ENCODE measurements at regions not wholly inside any gene's neighbourhood (a gene's known extent, or its start where the extent isn't known, plus 50 kb on each side); places are given as distances from the start of the nearest gene placed in this dataset.
"Not testable (repeated sequence)": the region's sequence is repeated elsewhere in the genome, so short reads cannot be mapped to it uniquely, and the experiment has no call there.

DNA sequence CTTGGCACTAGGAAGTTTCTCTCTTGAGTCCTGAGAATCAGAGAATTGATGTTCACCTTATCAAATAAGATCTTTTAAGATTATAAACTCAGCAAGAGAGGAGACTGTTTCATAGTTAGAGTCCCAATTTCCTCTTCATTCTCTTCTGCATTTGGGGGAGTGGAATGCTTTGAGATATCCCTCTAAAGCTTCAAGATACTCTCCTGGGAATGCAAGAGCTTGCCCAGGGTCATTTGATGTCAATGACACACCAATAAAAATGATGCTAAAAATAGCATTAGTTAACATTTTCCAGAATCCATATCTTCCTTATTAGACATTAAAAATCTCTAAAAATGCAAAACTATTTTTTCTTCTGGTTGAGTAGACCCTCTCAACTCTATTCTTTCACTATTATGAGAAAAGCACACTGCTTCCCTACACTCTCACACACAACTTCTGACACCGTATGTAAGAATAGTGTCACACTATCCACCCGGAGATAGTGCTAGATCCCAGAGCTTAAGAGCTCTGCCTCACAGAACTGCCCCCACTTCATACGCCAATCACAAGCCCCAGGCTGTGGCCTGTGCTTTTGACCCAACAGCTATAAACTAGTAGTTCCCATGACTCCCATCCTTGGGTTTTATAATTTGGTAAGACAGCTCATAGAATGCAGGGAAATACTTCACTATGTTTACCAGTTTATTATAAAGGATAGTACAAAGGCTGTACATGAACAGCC, 399.9 kb upstream of the RUNX1 start:
- TF ChIP-seq, protein P1, sequence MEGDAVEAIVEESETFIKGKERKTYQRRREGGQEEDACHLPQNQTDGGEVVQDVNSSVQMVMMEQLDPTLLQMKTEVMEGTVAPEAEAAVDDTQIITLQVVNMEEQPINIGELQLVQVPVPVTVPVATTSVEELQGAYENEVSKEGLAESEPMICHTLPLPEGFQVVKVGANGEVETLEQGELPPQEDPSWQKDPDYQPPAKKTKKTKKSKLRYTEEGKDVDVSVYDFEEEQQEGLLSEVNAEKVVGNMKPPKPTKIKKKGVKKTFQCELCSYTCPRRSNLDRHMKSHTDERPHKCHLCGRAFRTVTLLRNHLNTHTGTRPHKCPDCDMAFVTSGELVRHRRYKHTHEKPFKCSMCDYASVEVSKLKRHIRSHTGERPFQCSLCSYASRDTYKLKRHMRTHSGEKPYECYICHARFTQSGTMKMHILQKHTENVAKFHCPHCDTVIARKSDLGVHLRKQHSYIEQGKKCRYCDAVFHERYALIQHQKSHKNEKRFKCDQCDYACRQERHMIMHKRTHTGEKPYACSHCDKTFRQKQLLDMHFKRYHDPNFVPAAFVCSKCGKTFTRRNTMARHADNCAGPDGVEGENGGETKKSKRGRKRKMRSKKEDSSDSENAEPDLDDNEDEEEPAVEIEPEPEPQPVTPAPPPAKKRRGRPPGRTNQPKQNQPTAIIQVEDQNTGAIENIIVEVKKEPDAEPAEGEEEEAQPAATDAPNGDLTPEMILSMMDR (IDR thresholded peaks at IDR 0.05; ENCODE audit: low read depth, low read length): no peak
- no peak for TF ChIP-seq MYC (IDR thresholded peaks at IDR 0.05; ENCODE audit: low read depth, low read length)
- no peak for TF ChIP-seq POLR2A (IDR thresholded peaks at IDR 0.05; ENCODE audit: extremely low read depth, insufficient read length)
- TF ChIP-seq, protein P2, sequence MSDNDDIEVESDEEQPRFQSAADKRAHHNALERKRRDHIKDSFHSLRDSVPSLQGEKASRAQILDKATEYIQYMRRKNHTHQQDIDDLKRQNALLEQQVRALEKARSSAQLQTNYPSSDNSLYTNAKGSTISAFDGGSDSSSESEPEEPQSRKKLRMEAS (IDR thresholded peaks at IDR 0.05; ENCODE audit: low read depth, low read length): no peak
- no peak for DNase-seq (ENCODE audit: low read depth)
- no peak overlapping the region for H3K4me3 ChIP-seq (ENCODE audit: low read depth, low read length)

DNA sequence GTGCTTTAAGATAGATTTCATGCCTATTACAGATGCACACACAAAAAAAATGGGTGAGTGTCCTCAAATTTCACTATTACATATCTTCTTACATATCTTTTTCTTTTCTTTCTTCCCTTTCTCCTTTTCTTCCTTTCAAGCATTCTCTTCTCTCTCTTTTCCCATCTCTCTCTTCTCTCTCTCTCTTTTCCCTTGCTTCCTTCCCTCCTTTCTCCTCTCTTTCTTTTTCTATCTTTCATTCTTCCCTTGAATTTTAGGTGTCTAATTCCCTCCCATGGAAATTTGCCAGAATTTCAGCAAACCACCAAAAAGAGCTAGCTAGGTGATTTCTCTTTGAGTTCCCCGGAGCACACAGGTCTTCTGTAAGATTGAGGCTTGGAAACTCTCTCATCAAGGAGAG, 395.3 kb upstream of the RUNX1 start:
- TF ChIP-seq MYC (IDR thresholded peaks at IDR 0.05; ENCODE audit: low read depth, low read length) (no peak), POLR2A (IDR thresholded peaks at IDR 0.05; ENCODE audit: extremely low read depth, insufficient read length) (no peak)
- TF ChIP-seq, protein P2 (IDR thresholded peaks at IDR 0.05; ENCODE audit: low read depth, low read length): no peak
- TF ChIP-seq, protein P1 (IDR thresholded peaks at IDR 0.05; ENCODE audit: low read depth, low read length): no peak
- H3K4me3 ChIP-seq (ENCODE audit: low read depth, low read length): no peak overlapping the region
- no peak for DNase-seq (ENCODE audit: low read depth)

DNA sequence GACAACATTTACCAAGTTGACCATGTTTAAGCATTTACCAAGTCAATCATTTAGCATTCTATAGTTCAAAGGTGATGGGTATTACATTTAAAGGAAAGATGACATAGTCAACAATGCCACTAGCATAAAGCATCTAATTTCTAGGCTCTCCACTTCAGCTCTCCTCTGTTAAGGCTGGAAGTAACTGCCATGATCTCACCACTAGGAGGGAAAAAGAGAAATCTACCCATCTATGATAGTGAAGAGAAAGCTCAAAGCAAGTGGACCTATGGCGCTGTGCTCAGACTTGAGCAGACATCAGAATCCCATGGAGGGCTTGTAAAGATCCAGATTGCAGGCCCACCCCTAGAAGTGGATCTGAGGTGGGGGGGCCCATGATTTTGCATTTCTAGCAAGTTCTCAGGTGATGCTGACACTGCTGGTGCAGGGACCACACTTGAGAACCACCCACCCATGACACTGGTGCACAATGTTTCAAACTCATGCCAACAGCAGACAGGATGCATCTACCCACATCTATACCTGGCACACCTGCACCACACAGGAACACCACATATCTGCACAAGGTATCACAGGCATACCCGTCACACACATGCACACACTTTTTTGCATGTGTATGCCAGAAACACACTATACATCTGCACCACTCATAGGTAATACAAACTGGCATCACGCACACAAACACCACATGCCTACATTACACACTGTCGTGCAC, 392.9 kb upstream of the RUNX1 start:
- no peak for DNase-seq (ENCODE audit: low read depth)
- no peak overlapping the region for H3K4me3 ChIP-seq (ENCODE audit: low read depth, low read length)
- TF ChIP-seq, protein P2 (IDR thresholded peaks at IDR 0.05; ENCODE audit: low read depth, low read length): no peak
- TF ChIP-seq POLR2A (IDR thresholded peaks at IDR 0.05; ENCODE audit: extremely low read depth, insufficient read length) (no peak), MYC (IDR thresholded peaks at IDR 0.05; ENCODE audit: low read depth, low read length) (no peak)
- TF ChIP-seq, protein P1 (IDR thresholded peaks at IDR 0.05; ENCODE audit: low read depth, low read length): no peak

DNA sequence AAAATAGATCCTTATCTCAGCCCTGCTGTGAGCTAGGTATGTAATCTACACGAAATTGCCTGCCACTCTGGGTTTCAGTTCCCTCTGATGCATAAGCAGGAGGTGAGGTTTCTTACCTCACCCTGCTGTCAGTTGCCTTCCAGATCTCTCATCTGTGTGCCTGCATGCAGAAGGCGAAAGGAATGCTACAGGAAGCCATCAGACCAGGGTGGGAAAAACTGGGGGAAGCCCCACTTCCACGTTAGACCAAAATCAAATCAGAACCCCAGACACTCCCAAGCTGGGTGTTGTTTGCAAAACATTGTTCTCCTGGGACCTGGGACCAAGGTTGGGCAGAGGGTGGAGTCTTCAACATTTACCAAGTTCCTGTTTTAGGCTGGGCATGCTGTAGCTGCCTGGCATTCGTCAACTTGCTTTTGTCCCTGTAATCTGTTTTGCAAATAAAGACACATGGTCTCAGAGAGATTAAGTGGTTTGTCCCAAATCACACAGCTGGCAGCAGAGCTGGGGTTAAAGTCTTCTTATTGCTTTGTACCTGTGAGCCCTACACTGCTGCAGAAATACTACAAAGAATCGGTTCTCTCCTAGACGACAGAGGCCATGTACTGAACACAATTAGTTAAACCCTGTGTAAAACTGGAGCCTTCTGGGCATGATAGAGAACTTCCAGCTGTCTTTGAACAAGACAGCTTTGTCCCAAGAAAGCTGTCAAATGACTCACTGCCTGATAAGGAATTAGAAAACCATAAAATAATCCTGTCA, 389.7 kb upstream of the RUNX1 start:
- TF ChIP-seq POLR2A (IDR thresholded peaks at IDR 0.05; ENCODE audit: extremely low read depth, insufficient read length) (no peak), MYC (IDR thresholded peaks at IDR 0.05; ENCODE audit: low read depth, low read length) (no peak)
- TF ChIP-seq, protein P2 (IDR thresholded peaks at IDR 0.05; ENCODE audit: low read depth, low read length): no peak
- TF ChIP-seq, protein P1 (IDR thresholded peaks at IDR 0.05; ENCODE audit: low read depth, low read length): no peak
- peak; percentile 68 for DNase-seq (ENCODE audit: low read depth)

DNA sequence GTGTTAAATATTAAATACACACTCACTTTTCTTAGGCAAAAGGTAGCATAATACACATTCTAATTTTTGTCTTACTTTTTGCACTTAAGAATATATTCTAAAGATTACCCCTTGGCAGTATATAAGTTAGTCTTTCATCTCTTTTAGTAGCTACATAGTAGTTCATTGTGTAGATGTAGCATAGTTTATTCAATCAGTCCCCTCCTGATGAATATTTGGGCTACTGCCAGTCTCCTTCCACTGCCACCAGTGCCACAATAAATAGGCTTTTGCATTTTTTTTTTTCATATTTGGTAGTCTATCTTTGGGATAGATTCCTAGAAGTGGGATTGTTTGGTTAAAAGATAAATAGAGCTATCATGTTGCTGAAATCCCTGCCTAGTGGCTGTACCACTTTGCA, 388.8 kb upstream of the RUNX1 start:
- TF ChIP-seq MYC (IDR thresholded peaks at IDR 0.05; ENCODE audit: low read depth, low read length): no peak
- DNase-seq (ENCODE audit: low read depth): no peak
- H3K4me3 ChIP-seq (ENCODE audit: low read depth, low read length): no peak overlapping the region

More for the DNA sequence above, 389.7 kb upstream of the RUNX1 start:
- no peak overlapping the region for H3K4me3 ChIP-seq (ENCODE audit: low read depth, low read length)

DNA sequence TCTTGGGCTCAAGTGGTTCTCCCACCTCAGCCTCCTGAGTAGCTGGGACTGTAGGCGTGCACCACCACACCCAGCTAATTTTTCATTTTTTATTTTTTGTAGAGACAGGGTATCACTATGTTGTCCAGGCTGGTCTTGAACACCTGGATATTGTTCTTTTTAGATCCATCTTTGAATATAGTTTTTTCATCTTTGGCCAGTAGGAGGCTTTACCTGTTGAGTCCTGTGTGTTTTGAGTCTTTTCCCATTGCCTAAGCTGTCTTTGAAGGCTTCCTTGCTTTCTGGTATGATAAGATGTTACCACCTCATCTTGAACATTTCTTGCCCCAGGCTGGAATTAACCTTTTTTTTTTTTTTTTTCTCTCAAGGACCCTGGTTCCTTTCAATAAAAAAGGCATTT, 387.8 kb upstream of the RUNX1 start:
- no peak overlapping the region for H3K4me3 ChIP-seq (ENCODE audit: low read depth, low read length)
- TF ChIP-seq MYC (IDR thresholded peaks at IDR 0.05; ENCODE audit: low read depth, low read length): no peak
- TF ChIP-seq, protein P2 (IDR thresholded peaks at IDR 0.05; ENCODE audit: low read depth, low read length): no peak
- TF ChIP-seq, protein P1 (IDR thresholded peaks at IDR 0.05; ENCODE audit: low read depth, low read length): no peak
- TF ChIP-seq POLR2A (IDR thresholded peaks at IDR 0.05; ENCODE audit: extremely low read depth, insufficient read length): no peak
- no peak for DNase-seq (ENCODE audit: low read depth)

DNA sequence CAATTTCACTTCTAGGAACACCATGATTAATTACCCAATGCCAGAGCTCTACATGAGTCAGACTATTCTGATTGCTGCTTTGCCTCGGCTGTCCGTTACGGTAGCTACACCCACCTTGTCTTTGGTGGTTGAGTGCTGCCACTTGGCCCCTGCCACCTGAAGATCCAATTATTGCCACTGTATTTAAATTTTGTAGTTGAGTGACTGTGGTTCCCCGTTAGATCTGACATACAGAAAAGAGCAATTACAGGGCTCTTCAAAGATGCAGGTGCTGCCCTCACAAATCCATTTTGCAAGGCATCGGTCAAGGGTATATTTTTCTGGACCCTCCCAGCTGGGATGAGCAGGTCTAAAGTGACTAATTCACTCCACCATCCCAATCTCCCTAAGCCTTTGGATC, 383.5 kb upstream of the RUNX1 start:
- DNase-seq (ENCODE audit: low read depth); H3K4me3 ChIP-seq (ENCODE audit: low read depth, low read length): not testable (repeated sequence)
